Fibroblast of villous mesenchyme (primary cell): ENCODE measurements at regions not wholly inside any gene's neighbourhood (a gene's known extent, or its start where the extent isn't known, plus 50 kb on each side); places are given as distances from the start of the nearest gene placed in this dataset.

ENCODE experiments used
- DNase-seq: peaks from one replicate; pipeline ENCODE4 v3.0.0-alpha.2; 2010; ENCODE audit warnings: low read depth
- H3K4me3 ChIP-seq: 2 replicates; pipeline ENCODE4 v1.5.1; 2011; ENCODE audit warnings: low read depth, mild to moderate bottlenecking, low read length
- CTCF ChIP-seq: IDR thresholded peaks from 2 replicates; pipeline ENCODE4 v1.5.1; 2012; ENCODE audit warnings: low read depth, mild to moderate bottlenecking, low read length; ENCODE audit not compliant: insufficient read depth

- no peak for TF ChIP-seq CTCF
- H3K4me3 ChIP-seq, result no peak overlapping the region
- DNase-seq, result no peak
Measured at GRCh38 chr6:91653076-91653723, 1066.3 kb upstream of the MAP3K7 start.

- no peak for DNase-seq
- no peak overlapping the region for H3K4me3 ChIP-seq
- no peak for TF ChIP-seq CTCF
Measured at GRCh38 chr6:91646649-91647048, 1059.8 kb upstream of the MAP3K7 start.

- no peak for TF ChIP-seq CTCF
- no peak overlapping the region for H3K4me3 ChIP-seq
- no peak for DNase-seq
Measured at GRCh38 chr6:91645811-91646210, 1058.9 kb upstream of the MAP3K7 start.

GRCh38 chr6:91637217-91637616 is 1050.3 kb upstream of the MAP3K7 start:
- H3K4me3 ChIP-seq, result no peak overlapping the region
- DNase-seq, result no peak
- no peak for TF ChIP-seq CTCF

- DNase-seq, result no peak
- no peak for TF ChIP-seq CTCF
- no peak overlapping the region for H3K4me3 ChIP-seq
Measured at GRCh38 chr6:91634791-91635190, 1047.9 kb upstream of the MAP3K7 start.

GRCh38 chr6:91633374-91634111 is 1046.7 kb upstream of the MAP3K7 start:
- DNase-seq, result peak; percentile 20
- H3K4me3 ChIP-seq, result no peak overlapping the region
- TF ChIP-seq CTCF, result no peak
